DMS153 (cell line): ENCODE measurements at regions not wholly inside any gene's neighbourhood (a gene's known extent, or its start where the extent isn't known, plus 50 kb on each side); places are given as distances from the start of the nearest gene placed in this dataset.
A peak's percentile ranks its signal among the peaks of the same experiment; 100 is the strongest.

ENCODE experiments used
- DNase-seq: peaks from one replicate; lab custom pipeline; 2025; lab: John Stamatoyannopoulos, UW

GRCh38 chr20:6231556-6231955 is 108.7 kb upstream of the FERMT1 start:
- no peak for DNase-seq

DNA sequence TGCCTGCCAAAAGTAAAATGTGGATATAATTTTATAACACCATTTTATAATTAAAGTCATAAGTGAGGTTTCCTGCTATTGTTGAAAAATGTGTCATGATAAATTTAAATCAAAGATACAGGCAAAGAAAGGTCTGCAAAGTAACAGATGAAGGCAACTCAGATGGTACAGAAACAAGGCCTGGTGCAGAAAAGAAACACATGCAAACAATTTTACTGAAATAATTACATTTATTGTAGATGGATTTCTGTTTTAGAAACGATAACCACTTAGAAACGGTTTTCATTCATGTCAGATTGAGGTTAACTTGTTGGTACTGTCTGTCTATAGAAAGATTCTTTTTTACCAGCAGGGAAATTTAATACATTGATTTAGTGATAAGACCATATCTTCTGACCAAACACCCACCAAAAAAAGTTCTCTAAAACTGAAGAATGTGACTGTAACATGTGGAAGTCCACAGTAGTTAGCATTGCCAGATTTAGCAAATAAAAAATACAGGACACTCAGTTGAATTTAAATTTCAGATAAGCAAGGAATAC is 105.5 kb upstream of the FERMT1 start:
- DNase-seq: no peak

GRCh38 chr20:6213311-6213710 is 90.5 kb upstream of the FERMT1 start:
- DNase-seq: no peak

GRCh38 chr20:6212903-6213302 is 90.1 kb upstream of the FERMT1 start:
- DNase-seq: no peak

- no peak for DNase-seq
Measured at GRCh38 chr20:6209093-6209492, 86.3 kb upstream of the FERMT1 start.

DNA sequence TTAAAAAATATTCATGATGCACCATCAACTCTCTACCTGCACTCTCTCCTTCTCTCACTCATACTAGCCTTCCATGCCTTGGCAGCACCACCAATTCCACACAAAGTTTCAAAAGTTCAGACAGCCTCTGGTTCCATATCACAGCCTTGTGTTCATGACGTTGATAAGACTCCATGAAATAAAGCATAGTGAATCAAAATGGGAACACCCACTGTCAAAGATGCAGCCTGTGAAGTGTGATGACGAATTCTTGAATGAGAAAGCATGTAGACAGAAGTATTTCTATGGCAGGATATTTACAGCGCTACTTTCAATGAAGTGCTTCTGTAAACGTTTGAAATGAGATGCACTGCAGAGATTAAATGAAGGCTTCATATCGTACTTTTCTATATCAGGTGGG is 77.3 kb upstream of the FERMT1 start:
- no peak for DNase-seq

GRCh38 chr20:6185268-6185667 is 62.4 kb upstream of the FERMT1 start:
- DNase-seq: no peak

DNA sequence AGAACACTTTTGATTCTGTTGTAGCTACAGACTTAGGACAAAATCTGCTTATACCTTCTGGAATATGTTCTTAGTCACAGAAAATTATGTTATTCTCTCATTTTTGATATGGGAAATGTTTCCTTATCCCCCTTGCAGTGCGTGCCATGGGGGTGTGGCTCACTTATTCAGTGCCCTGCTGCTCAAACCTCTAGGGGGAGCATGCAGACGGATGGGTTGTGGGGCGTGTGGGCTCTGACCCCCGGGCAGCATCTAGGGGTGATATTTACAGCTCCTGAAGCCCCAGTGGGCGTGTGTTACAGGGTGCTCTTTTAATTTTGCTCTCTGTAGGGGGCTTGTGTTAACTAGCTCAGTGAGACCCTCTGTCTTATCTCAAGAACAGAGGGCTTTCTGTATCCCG is 61.3 kb upstream of the FERMT1 start:
- no peak for DNase-seq

DNA sequence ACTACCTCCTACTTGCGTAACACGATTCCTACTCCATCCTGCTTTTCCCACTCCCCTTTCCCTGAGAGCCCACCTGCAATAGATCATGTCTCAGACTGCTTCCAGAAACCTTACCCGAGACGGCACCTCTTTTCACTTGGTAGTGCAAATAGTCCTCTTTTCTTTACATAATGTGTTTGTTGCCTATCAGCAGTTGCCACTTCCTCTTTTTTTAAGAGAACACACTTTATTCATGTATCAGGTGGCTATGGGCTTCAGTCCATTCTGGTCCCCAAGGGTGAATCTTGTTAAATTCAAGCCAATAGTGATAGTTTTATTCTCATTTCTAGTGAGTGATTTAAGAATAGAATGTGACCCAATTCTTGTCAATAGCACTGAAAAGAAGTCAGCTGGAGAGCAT is 57.7 kb upstream of the FERMT1 start:
- no peak for DNase-seq

GRCh38 chr20:6178537-6178936 is 55.7 kb upstream of the FERMT1 start:
- peak; percentile 46 for DNase-seq

DNA sequence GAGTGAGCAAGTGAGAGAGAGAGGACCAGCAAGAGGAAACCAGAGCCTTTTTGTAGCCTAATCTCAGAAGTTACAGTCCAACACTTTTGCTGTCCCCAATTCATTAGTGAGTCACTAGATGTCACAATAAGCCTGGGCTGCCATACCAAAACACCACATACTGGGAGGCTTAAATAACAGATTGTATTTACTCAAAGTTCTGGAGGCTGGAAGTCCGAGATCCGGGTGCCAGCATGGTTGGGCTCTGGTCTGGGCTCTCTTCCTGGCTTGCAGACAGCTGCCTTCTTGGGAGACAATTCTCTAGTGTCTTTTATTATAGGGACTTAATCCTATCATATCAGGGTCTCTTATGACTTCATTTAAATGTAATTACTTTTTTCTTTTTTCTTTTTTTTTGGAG is 50.7 kb upstream of the FERMT1 start:
- DNase-seq: no peak
